SK-N-SH (cell line): ENCODE measurements at regions not wholly inside any gene's neighbourhood (a gene's known extent, or its start where the extent isn't known, plus 50 kb on each side); places are given as distances from the start of the nearest gene placed in this dataset.

Experiments
- ELF1 ChIP-seq: IDR thresholded peaks from 2 replicates; pipeline ENCODE4 v1.4.0; 2012
- YY1 ChIP-seq: IDR thresholded peaks from 2 replicates; pipeline ENCODE4 v1.4.0; 2012; ENCODE audit warnings: low read depth, mild to moderate bottlenecking
- TF ChIP-seq, protein P1 (sequence below): fragments of 200-600 bp; sonication (generic); IDR thresholded peaks from 2 replicates; pipeline ENCODE4 v1.6.1; 2017; ENCODE audit warnings: antibody characterized with exemption, mild to moderate bottlenecking, moderate library complexity

DNA sequence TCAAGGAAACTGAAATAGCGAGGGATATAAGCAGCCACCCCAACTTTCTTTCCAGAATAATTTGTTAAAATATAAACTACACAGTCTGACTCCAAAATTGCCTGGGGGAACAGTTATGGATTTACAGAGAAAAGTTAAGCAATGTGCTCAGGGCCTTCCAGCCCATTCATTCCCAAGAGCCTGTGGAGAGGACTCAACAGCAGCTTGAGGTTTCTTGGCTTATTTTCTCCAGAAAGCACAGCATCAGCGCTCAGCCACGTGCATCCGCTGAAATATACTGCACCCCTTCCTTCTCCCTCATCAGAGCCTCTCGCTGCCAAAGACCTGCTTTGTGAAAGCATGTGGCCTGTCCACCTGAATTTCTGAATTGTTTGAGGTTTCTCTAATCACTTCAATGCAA is 375.2 kb upstream of the VWC2 start:
- TF ChIP-seq, protein P1, sequence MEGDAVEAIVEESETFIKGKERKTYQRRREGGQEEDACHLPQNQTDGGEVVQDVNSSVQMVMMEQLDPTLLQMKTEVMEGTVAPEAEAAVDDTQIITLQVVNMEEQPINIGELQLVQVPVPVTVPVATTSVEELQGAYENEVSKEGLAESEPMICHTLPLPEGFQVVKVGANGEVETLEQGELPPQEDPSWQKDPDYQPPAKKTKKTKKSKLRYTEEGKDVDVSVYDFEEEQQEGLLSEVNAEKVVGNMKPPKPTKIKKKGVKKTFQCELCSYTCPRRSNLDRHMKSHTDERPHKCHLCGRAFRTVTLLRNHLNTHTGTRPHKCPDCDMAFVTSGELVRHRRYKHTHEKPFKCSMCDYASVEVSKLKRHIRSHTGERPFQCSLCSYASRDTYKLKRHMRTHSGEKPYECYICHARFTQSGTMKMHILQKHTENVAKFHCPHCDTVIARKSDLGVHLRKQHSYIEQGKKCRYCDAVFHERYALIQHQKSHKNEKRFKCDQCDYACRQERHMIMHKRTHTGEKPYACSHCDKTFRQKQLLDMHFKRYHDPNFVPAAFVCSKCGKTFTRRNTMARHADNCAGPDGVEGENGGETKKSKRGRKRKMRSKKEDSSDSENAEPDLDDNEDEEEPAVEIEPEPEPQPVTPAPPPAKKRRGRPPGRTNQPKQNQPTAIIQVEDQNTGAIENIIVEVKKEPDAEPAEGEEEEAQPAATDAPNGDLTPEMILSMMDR: no peak
- no peak for TF ChIP-seq YY1
- TF ChIP-seq ELF1: no peak
